GM23248 (cell line): ENCODE measurements at regions not wholly inside any gene's neighbourhood (a gene's known extent, or its start where the extent isn't known, plus 50 kb on each side); places are given as distances from the start of the nearest gene placed in this dataset.

ENCODE experiments used
- EZH2 ChIP-seq: fragments of 200-600 bp; sonication (generic); IDR thresholded peaks from 2 replicates; pipeline ENCODE4 v1.6.1; 2018; ENCODE audit warnings: antibody characterized with exemption, mild to moderate bottlenecking; ENCODE audit not compliant: insufficient read depth, poor library complexity, severe bottlenecking
- EZH2phosphoT487 ChIP-seq: fragments of 200-600 bp; sonication (generic); IDR thresholded peaks from 2 replicates; pipeline ENCODE4 v1.6.1; 2018; ENCODE audit warnings: antibody characterized with exemption, moderate library complexity, mild to moderate bottlenecking, low read depth; ENCODE audit not compliant: insufficient read depth

GRCh38 chr12:67727702-67728666, 79.4 kb downstream of the DYRK2 start:
- TF ChIP-seq EZH2 (no peak), EZH2phosphoT487 (no peak)
